Nephron (organoid): ENCODE measurements at regions not wholly inside any gene's neighbourhood (a gene's known extent, or its start where the extent isn't known, plus 50 kb on each side); places are given as distances from the start of the nearest gene placed in this dataset.
"Not testable (repeated sequence)": the region's sequence is repeated elsewhere in the genome, so short reads cannot be mapped to it uniquely, and the experiment has no call there.

Source experiments
- H3K27ac Mint-ChIP-seq, 3 experiments: 2 replicates each; pipeline ENCODE4 v1.8.0; 2020; ENCODE audit warnings: mixed read lengths in 3 of 3, mild to moderate bottlenecking in 2 of 3, moderate library complexity in 1 of 3
- H3K27me3 Mint-ChIP-seq: 2 replicates; pipeline ENCODE4 v1.8.0; 2021; ENCODE audit warnings: low read depth, mild to moderate bottlenecking, moderate library complexity, mixed read lengths
- H3K36me3 Mint-ChIP-seq: 2 replicates; pipeline ENCODE4 v1.8.0; 2020; ENCODE audit warnings: low read depth, mixed read lengths
- H3K4me1 Mint-ChIP-seq: 2 replicates; pipeline ENCODE4 v1.8.0; 2020; ENCODE audit warnings: mixed read lengths
- H3K4me3 Mint-ChIP-seq, 3 experiments: 2 replicates each; pipeline ENCODE4 v1.8.0; 2020; ENCODE audit warnings: mild to moderate bottlenecking in 3 of 3, mixed read lengths in 3 of 3, moderate library complexity in 2 of 3
- H3K9me3 Mint-ChIP-seq: 2 replicates; pipeline ENCODE4 v1.8.0; 2020; ENCODE audit warnings: mixed read lengths
- CTCF ChIP-seq, 3 experiments: fragments of 200-600 bp; sonication (generic); IDR thresholded peaks; one replicate each; pipeline ENCODE4 v1.5.0; 2021; ENCODE audit warnings: antibody characterized with exemption in 3 of 3; ENCODE audit not compliant: unreplicated experiment in 3 of 3

- peaks cover 2% of the 10 kb centered on the region for H3K9me3 Mint-ChIP-seq
- peaks cover 4% of the 10 kb centered on the region for H3K27me3 Mint-ChIP-seq
- H3K36me3 Mint-ChIP-seq, result no peaks in the 10 kb centered on the region
- H3K4me3 Mint-ChIP-seq, result no peak overlapping the region
- no peak overlapping the region for H3K27ac Mint-ChIP-seq
- H3K4me1 Mint-ChIP-seq, result no peaks in the 10 kb centered on the region
- no peak for TF ChIP-seq CTCF (IDR thresholded peaks at IDR 0.05; ENCODE audit: unreplicated experiment in 3 of 3)
Measured at GRCh38 chr4:12028258-12028657, 599.6 kb upstream of the HS3ST1 start.

- Mint-ChIP-seq H3K27ac (no peak overlapping the region), H3K9me3 (peaks cover 8% of the 10 kb centered on the region), H3K4me3 (no peak overlapping the region), H3K27me3 (no peaks in the 10 kb centered on the region), H3K36me3 (no peaks in the 10 kb centered on the region), H3K4me1 (no peaks in the 10 kb centered on the region)
- TF ChIP-seq CTCF (IDR thresholded peaks at IDR 0.05; ENCODE audit: unreplicated experiment in 3 of 3), result no peak
Measured at GRCh38 chr4:12022409-12022808, 593.7 kb upstream of the HS3ST1 start.

- Mint-ChIP-seq H3K36me3 (no peaks in the 10 kb centered on the region), H3K27ac (no peak overlapping the region), H3K27me3 (no peaks in the 10 kb centered on the region), H3K9me3 (peaks cover 18% of the 10 kb centered on the region), H3K4me3 (no peak overlapping the region), H3K4me1 (no peaks in the 10 kb centered on the region)
- no peak for TF ChIP-seq CTCF (IDR thresholded peaks at IDR 0.05; ENCODE audit: unreplicated experiment in 3 of 3)
Measured at GRCh38 chr4:12016729-12017128, 588.0 kb upstream of the HS3ST1 start.

GRCh38 chr4:12005471-12005870 is 576.8 kb upstream of the HS3ST1 start:
- no peaks in the 10 kb centered on the region for H3K36me3 Mint-ChIP-seq
- H3K4me1 Mint-ChIP-seq, result no peaks in the 10 kb centered on the region
- no peak overlapping the region for H3K27ac Mint-ChIP-seq
- H3K27me3 Mint-ChIP-seq, result no peaks in the 10 kb centered on the region
- peaks cover 3% of the 10 kb centered on the region for H3K9me3 Mint-ChIP-seq
- no peak overlapping the region for H3K4me3 Mint-ChIP-seq
- TF ChIP-seq CTCF (IDR thresholded peaks at IDR 0.05; ENCODE audit: unreplicated experiment in 3 of 3), result no peak

- H3K27ac Mint-ChIP-seq, H3K27me3 Mint-ChIP-seq, H3K4me1 Mint-ChIP-seq, H3K36me3 Mint-ChIP-seq, H3K4me3 Mint-ChIP-seq: not testable (repeated sequence)
- H3K9me3 Mint-ChIP-seq, result peaks cover 24% of the 10 kb centered on the region
Measured at GRCh38 chr4:11996581-11996980, 567.9 kb upstream of the HS3ST1 start.

GRCh38 chr4:11976726-11977263 is 548.1 kb upstream of the HS3ST1 start:
- no peaks in the 10 kb centered on the region for H3K36me3 Mint-ChIP-seq
- H3K27ac Mint-ChIP-seq, result no peak overlapping the region
- H3K4me3 Mint-ChIP-seq, result no peak overlapping the region
- H3K9me3 Mint-ChIP-seq, result no peaks in the 10 kb centered on the region
- TF ChIP-seq CTCF (IDR thresholded peaks at IDR 0.05; ENCODE audit: unreplicated experiment in 3 of 3), result no peak
- H3K4me1 Mint-ChIP-seq, result peaks cover 2% of the 10 kb centered on the region
- H3K27me3 Mint-ChIP-seq, result peaks cover 5% of the 10 kb centered on the region
